ENCODE measurements at regions not wholly inside any gene's neighbourhood (a gene's known extent, or its start where the extent isn't known, plus 50 kb on each side); places are given as distances from the start of the nearest gene placed in this dataset.
"Not testable (repeated sequence)": the region's sequence is repeated elsewhere in the genome, so short reads cannot be mapped to it uniquely, and the experiment has no call there.

GRCh38 chr7:149635561-149636329 lies 137.6 kb downstream of the ZNF467 start:
- no peak overlapping the region for H3K4me3 Mint-ChIP-seq
- no peak overlapping the region for H3K27ac Mint-ChIP-seq
- no peaks in the 10 kb centered on the region for H3K36me3 Mint-ChIP-seq (ENCODE audit: low read depth)
- H3K4me1 Mint-ChIP-seq = no peaks in the 10 kb centered on the region
- TF ChIP-seq CTCF (IDR thresholded peaks at IDR 0.05; ENCODE audit: unreplicated experiment in 3 of 3) = no peak
- peaks cover 3% of the 10 kb centered on the region for H3K27me3 Mint-ChIP-seq (ENCODE audit: low read depth)
- no peaks in the 10 kb centered on the region for H3K9me3 Mint-ChIP-seq

DNA sequence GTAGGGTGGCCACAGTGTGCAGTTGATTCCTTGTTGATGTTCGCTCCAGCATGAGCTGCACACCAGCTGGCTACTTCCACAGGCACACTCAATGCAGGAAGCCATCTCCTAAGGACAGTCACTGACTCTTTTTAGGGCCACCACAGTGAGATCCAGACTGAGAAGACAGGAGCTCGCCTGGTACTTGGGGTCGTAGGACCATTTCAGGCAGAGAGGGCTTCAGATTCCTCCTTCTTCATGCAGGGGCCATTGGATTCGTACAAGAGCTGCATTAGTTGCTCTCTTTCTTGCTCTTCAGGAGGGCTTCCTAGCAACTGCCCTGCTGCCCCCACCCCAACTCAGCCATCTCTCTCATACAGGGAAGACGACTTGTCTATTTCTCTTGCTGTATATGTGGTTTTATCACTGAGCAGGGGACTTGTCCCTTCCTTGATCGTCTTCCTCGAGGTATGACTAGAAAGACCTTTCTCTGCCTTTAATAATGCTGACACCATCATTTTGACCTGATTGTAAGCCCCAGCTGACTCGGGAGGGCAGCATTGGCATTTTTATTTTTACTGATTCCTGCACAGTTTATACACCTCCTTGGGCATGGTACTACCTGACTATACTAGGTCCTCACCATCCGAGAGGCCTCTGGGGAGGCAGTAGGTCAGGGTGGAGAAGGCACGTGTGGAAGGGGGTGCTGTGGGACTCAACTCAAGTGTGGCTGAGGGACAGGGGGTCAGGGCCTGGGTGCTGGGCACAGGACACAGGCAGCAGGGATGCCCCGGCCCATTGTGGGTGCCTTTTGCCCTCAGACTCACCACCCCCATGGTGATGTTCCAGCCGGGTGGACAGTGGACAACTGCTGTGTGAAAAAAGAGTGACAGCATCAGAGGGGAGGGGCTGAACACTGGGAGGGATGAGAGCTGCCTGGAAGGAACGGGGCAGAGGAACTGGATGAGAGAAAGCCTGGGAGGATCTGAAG lies 136.7 kb upstream of the ZNF746 start:
- TF ChIP-seq CTCF (IDR thresholded peaks at IDR 0.05; ENCODE audit: unreplicated experiment in 3 of 3) = no peak
- H3K27ac Mint-ChIP-seq = no peak overlapping the region
- no peaks in the 10 kb centered on the region for H3K9me3 Mint-ChIP-seq
- H3K4me1 Mint-ChIP-seq = no peaks in the 10 kb centered on the region
- H3K4me3 Mint-ChIP-seq = no peak overlapping the region
- no peaks in the 10 kb centered on the region for H3K36me3 Mint-ChIP-seq (ENCODE audit: low read depth)
- no peaks in the 10 kb centered on the region for H3K27me3 Mint-ChIP-seq (ENCODE audit: low read depth)

DNA sequence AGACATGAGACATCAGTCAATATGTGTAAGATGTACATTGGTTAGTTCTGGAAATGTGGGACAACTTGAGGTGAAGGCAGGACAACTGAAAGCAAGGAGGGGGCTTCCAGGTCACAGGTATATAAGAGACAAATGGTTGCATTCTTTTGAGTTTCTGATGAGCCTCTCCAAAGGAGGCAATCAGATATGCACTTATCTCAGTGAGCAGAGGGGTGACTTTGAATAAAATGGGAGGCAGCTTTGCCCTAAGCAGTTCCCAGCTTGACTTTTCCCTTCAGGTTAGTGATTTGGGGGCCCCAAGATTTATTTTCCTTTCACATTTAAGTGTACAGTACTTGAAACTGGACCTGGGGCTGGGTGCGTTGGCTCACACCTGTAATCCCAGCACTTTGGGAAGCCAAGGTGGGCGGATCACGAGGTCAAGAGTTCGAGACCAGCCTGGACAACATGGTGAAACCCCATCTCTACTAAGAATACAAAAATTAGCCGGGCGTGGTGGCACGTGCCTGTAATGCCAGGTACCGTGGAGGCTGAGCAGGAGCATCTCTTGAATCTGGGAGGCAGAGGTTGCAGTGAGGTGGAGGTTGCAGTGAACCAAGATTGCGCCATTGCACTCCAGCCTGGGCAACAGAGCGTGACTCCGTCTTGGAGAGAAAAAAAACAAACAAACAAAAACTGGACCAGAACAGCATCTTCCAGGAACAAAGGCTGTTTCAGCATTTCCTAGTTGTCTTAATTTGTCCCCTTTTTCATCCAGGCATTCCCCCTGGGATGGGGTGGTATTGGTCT lies 130.9 kb upstream of the ZNF746 start:
- not testable (repeated sequence) for H3K4me3 Mint-ChIP-seq; H3K27ac Mint-ChIP-seq; H3K9me3 Mint-ChIP-seq; H3K27me3 Mint-ChIP-seq (ENCODE audit: low read depth); H3K36me3 Mint-ChIP-seq (ENCODE audit: low read depth)
- H3K4me1 Mint-ChIP-seq = peaks cover 17% of the 10 kb centered on the region

- Mint-ChIP-seq H3K36me3 (ENCODE audit: low read depth) (no peaks in the 10 kb centered on the region), H3K27ac (no peak overlapping the region), H3K4me3 (no peak overlapping the region), H3K27me3 (ENCODE audit: low read depth) (peaks cover 7% of the 10 kb centered on the region), H3K4me1 (peaks cover 24% of the 10 kb centered on the region), H3K9me3 (no peaks in the 10 kb centered on the region)
- TF ChIP-seq CTCF (IDR thresholded peaks at IDR 0.05; ENCODE audit: unreplicated experiment in 3 of 3) = no peak
Measured at GRCh38 chr7:149627911-149628310, 130.3 kb upstream of the ZNF746 start.

- H3K27ac Mint-ChIP-seq = no peak overlapping the region
- peak overlapping the region in 1 of 3 experiments; percentile 29 for H3K4me3 Mint-ChIP-seq
- peaks cover 33% of the 10 kb centered on the region for H3K4me1 Mint-ChIP-seq
- H3K9me3 Mint-ChIP-seq = no peaks in the 10 kb centered on the region
- H3K27me3 Mint-ChIP-seq (ENCODE audit: low read depth) = peaks cover 7% of the 10 kb centered on the region
- peaks cover 4% of the 10 kb centered on the region for H3K36me3 Mint-ChIP-seq (ENCODE audit: low read depth)
- no peak for TF ChIP-seq CTCF (IDR thresholded peaks at IDR 0.05; ENCODE audit: unreplicated experiment in 3 of 3)
Measured at GRCh38 chr7:149626972-149627371, 129.4 kb upstream of the ZNF746 start.

GRCh38 chr7:149625947-149626392 lies 128.4 kb upstream of the ZNF746 start:
- no peak for TF ChIP-seq CTCF (IDR thresholded peaks at IDR 0.05; ENCODE audit: unreplicated experiment in 3 of 3)
- H3K4me3 Mint-ChIP-seq = peak overlapping the region; percentile 80 to 95 (median 92)
- no peaks in the 10 kb centered on the region for H3K9me3 Mint-ChIP-seq
- peaks cover 37% of the 10 kb centered on the region for H3K4me1 Mint-ChIP-seq
- peaks cover 7% of the 10 kb centered on the region for H3K27me3 Mint-ChIP-seq (ENCODE audit: low read depth)
- peaks cover 9% of the 10 kb centered on the region for H3K36me3 Mint-ChIP-seq (ENCODE audit: low read depth)
- peak overlapping the region; percentile 83 to 91 (median 84) for H3K27ac Mint-ChIP-seq
